ENCODE measurements at regions not wholly inside any gene's neighbourhood (a gene's known extent, or its start where the extent isn't known, plus 50 kb on each side); places are given as distances from the start of the nearest gene placed in this dataset.

DNA sequence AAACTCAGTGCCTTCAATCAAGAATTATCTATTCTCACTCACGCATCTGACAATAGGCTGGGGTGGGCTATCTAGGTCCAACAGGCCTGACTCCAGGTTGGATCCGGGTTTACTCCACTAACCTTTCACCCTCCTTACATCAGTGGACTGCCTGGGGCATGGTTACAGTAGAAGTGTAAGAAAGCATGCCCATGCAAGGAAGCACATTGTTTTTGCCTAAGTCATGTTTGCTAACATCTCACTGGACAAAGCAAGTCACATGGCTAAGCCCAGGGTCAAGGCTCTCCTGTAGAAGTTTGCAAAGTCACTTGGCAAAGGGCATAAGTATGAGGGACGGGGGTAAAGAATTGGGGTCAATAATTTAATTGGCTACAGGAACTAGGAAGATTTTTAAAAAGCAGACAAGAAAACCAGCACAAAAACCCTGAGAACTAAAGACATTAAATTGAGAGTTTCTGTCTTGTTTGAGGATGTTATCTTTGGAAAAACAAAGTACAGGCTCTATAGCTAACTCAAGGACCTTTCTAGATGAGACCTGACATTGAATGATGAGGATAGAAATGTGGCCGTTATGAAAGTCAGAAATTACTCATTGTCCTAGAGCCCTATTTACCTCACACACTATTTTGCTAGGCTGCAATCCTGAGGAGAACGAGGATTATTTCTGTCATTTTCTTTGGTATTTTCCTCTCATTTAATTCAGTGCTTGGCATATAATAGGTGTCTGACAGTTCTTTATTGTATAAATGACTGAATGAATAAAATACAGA, 214.2 kb downstream of the IL20RB start:
- TF ChIP-seq, protein P1, sequence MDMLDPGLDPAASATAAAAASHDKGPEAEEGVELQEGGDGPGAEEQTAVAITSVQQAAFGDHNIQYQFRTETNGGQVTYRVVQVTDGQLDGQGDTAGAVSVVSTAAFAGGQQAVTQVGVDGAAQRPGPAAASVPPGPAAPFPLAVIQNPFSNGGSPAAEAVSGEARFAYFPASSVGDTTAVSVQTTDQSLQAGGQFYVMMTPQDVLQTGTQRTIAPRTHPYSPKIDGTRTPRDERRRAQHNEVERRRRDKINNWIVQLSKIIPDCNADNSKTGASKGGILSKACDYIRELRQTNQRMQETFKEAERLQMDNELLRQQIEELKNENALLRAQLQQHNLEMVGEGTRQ (IDR thresholded peaks at IDR 0.05; ENCODE audit: low read depth, low read length) = no peak
- TF ChIP-seq, protein P2, sequence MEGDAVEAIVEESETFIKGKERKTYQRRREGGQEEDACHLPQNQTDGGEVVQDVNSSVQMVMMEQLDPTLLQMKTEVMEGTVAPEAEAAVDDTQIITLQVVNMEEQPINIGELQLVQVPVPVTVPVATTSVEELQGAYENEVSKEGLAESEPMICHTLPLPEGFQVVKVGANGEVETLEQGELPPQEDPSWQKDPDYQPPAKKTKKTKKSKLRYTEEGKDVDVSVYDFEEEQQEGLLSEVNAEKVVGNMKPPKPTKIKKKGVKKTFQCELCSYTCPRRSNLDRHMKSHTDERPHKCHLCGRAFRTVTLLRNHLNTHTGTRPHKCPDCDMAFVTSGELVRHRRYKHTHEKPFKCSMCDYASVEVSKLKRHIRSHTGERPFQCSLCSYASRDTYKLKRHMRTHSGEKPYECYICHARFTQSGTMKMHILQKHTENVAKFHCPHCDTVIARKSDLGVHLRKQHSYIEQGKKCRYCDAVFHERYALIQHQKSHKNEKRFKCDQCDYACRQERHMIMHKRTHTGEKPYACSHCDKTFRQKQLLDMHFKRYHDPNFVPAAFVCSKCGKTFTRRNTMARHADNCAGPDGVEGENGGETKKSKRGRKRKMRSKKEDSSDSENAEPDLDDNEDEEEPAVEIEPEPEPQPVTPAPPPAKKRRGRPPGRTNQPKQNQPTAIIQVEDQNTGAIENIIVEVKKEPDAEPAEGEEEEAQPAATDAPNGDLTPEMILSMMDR (conservative IDR thresholded peaks at IDR 0.05; ENCODE audit: low read depth, low read length) = no peak
- TF ChIP-seq RAD21 (IDR thresholded peaks at IDR 0.05; ENCODE audit: low read length) = no peak
- TF ChIP-seq POLR2A (IDR thresholded peaks at IDR 0.05; ENCODE audit: low read depth, low read length) = no peak
- TF ChIP-seq ELK1 (IDR thresholded peaks at IDR 0.05; ENCODE audit: borderline replicate concordance, low read depth, low read length) = no peak
- TF ChIP-seq MAFK (IDR thresholded peaks at IDR 0.05; ENCODE audit: low read depth, low read length) = no peak
- TF ChIP-seq NFE2L2 (IDR thresholded peaks at IDR 0.05; ENCODE audit: low read depth, low read length) = no peak
- no peak for TF ChIP-seq RFX5 (IDR thresholded peaks at IDR 0.05; ENCODE audit: low read depth, low read length)
- no peak for TF ChIP-seq SMC3 (IDR thresholded peaks at IDR 0.05; ENCODE audit: low read depth, low read length)
- no peak for TF ChIP-seq CEBPB (IDR thresholded peaks at IDR 0.05; ENCODE audit: low read depth, low read length)
- TF ChIP-seq MAZ (IDR thresholded peaks at IDR 0.05; ENCODE audit: borderline replicate concordance, low read depth, low read length) = no peak
- TF ChIP-seq CHD1 (IDR thresholded peaks at IDR 0.05; ENCODE audit: low read depth, low read length) = no peak
- TF ChIP-seq FOS (IDR thresholded peaks at IDR 0.05; ENCODE audit: low read depth, low read length) = no peak
- TF ChIP-seq RCOR1 (IDR thresholded peaks at IDR 0.05; ENCODE audit: insufficient replicate concordance, low read length) = no peak
